CD14-positive monocyte (primary cell): ENCODE measurements at regions not wholly inside any gene's neighbourhood (a gene's known extent, or its start where the extent isn't known, plus 50 kb on each side); places are given as distances from the start of the nearest gene placed in this dataset.

Experiments used
- DNase-seq, 3 donors: peaks; one replicate each; pipeline ENCODE4 v3.0.0-alpha.2; 2011 to 2022
- H2AFZ ChIP-seq: 2 replicates; pipeline ENCODE4 v1.6.0; 2012; ENCODE audit warnings: mild to moderate bottlenecking, low read depth, low read length, inconsistent platforms; ENCODE audit not compliant: insufficient read depth, poor library complexity, severe bottlenecking
- H3K27ac ChIP-seq, 2 donors: 1 replicate in 1 of 2; 2 replicates in 1 of 2; pipeline ENCODE4 v1.5.1; 2012 to 2013; ENCODE audit warnings: low read length in 2 of 2, control low read depth in 1 of 2, inconsistent platforms in 1 of 2, low read depth in 1 of 2, mild to moderate bottlenecking in 1 of 2
- H3K27me3 ChIP-seq, 2 donors: one replicate each; pipeline versions ENCODE4 v1.6.0 to v1.6.1; 2011 to 2013; ENCODE audit warnings: low read length in 2 of 2; ENCODE audit not compliant: control insufficient read depth in 2 of 2, insufficient read depth in 2 of 2
- H3K36me3 ChIP-seq, 2 donors: replicated peaks in 1 of 2; 1 replicate in 1 of 2; 2 replicates in 1 of 2; pipeline versions ENCODE4 v1.5.1 to v1.6.1; 2012 to 2013; ENCODE audit warnings: low read length in 2 of 2, control low read depth in 1 of 2, inconsistent platforms in 1 of 2, mild to moderate bottlenecking in 1 of 2; ENCODE audit not compliant: insufficient read depth in 2 of 2, control insufficient read depth in 1 of 2
- H3K4me1 ChIP-seq, 2 donors: 1 replicate in 1 of 2; 2 replicates in 1 of 2; pipeline versions ENCODE4 v1.5.1 to v1.6.1; 2012 to 2013; ENCODE audit warnings: low read length in 2 of 2, control low read depth in 1 of 2, inconsistent platforms in 1 of 2, mild to moderate bottlenecking in 1 of 2, moderate library complexity in 1 of 2; ENCODE audit not compliant: insufficient read depth in 2 of 2, control insufficient read depth in 1 of 2
- H3K4me2 ChIP-seq: replicated peaks from 2 replicates; pipeline ENCODE3; 2012; ENCODE audit warnings: low read length, moderate library complexity, mild to moderate bottlenecking; ENCODE audit not compliant: poor library complexity, severe bottlenecking; ENCODE audit errors: extremely low read depth
- H3K4me3 ChIP-seq, 3 experiments: fragments of 200-600 bp in 1 of 3; sonication (generic) in 1 of 3; replicated peaks in 1 of 3; 1 replicate in 2 of 3; 2 replicates in 1 of 3; pipeline ENCODE4 v1.5.1; 2011 to 2013; ENCODE audit warnings: low read length in 3 of 3, mild to moderate bottlenecking in 3 of 3, control low read depth in 2 of 3, low read depth in 2 of 3, inconsistent platforms in 1 of 3, moderate library complexity in 1 of 3
- H3K79me2 ChIP-seq: 2 replicates; pipeline ENCODE4 v1.6.0; 2012; ENCODE audit warnings: mild to moderate bottlenecking, control low read depth, inconsistent platforms, low read length, moderate library complexity; ENCODE audit not compliant: insufficient read depth
- H3K9ac ChIP-seq: 2 replicates; pipeline ENCODE4 v1.6.0; 2017; ENCODE audit warnings: low read length, mild to moderate bottlenecking; ENCODE audit not compliant: insufficient read depth, poor library complexity, severe bottlenecking
- H3K9me3 ChIP-seq, 2 donors: replicated peaks in 1 of 2; 1 replicate in 1 of 2; 2 replicates in 1 of 2; pipeline versions ENCODE4 v1.5.1 to v1.6.1; 2012 to 2013; ENCODE audit warnings: low read length in 2 of 2, control low read depth in 1 of 2; ENCODE audit not compliant: control insufficient read depth in 1 of 2, insufficient read depth in 1 of 2
- H4K20me1 ChIP-seq: 2 replicates; pipeline ENCODE4 v1.6.0; 2012; ENCODE audit warnings: mild to moderate bottlenecking, low read length, control low read depth, moderate library complexity; ENCODE audit not compliant: insufficient read depth
- H3K27ac Mint-ChIP-seq, 7 donors: one replicate each; pipeline ENCODE4 v1.8.0; 2020; ENCODE audit warnings: mild to moderate bottlenecking in 7 of 7, mixed read lengths in 7 of 7, moderate library complexity in 6 of 7, inconsistent platforms in 2 of 7
- H3K27me3 Mint-ChIP-seq, 3 donors: one replicate each; pipeline ENCODE4 v1.8.0; 2021 to 2022; ENCODE audit warnings: low read depth in 3 of 3, mild to moderate bottlenecking in 3 of 3, mixed read lengths in 3 of 3, moderate library complexity in 3 of 3, inconsistent platforms in 1 of 3
- H3K36me3 Mint-ChIP-seq, 2 donors: one replicate each; pipeline ENCODE4 v1.8.0; 2020; ENCODE audit warnings: mixed read lengths in 2 of 2, inconsistent platforms in 1 of 2, mild to moderate bottlenecking in 1 of 2
- H3K4me1 Mint-ChIP-seq: one replicate; pipeline ENCODE4 v1.8.0; 2020; ENCODE audit warnings: mild to moderate bottlenecking, mixed read lengths
- H3K4me3 Mint-ChIP-seq, 2 donors: one replicate each; pipeline ENCODE4 v1.8.0; 2020; ENCODE audit warnings: mild to moderate bottlenecking in 2 of 2, mixed read lengths in 2 of 2, moderate library complexity in 1 of 2
- H3K9me3 Mint-ChIP-seq, 7 donors: one replicate each; pipeline ENCODE4 v1.8.0; 2020 to 2022; ENCODE audit warnings: mixed read lengths in 7 of 7, mild to moderate bottlenecking in 6 of 7, moderate library complexity in 6 of 7, inconsistent platforms in 2 of 7
- CTCF ChIP-seq: fragments of 200-600 bp; IDR thresholded peaks from one replicate; pipeline ENCODE4 v1.8.0; 2022; ENCODE audit warnings: antibody characterized with exemption, mild to moderate bottlenecking
- WGBS: methylation state at CpG from one replicate; pipeline ENCODE4 v1.1.5; 2013; ENCODE audit warnings: missing lambda C conversion rate; ENCODE audit not compliant: insufficient coverage; 5-methylcytosine and 5-hydroxymethylcytosine counted together
- intact Hi-C, 2 donors: fragments of 100-400 bp; cut with micrococcal nuclease; formaldehyde crosslinking; loops; one replicate each; pipeline versions ENCODE4 v1.15.0 to v1.15.1; 2023

- WGBS, result no CpG with 5 or more reads among the region's 1 CpG
These were observed 601.7 kb upstream of the CXADR start for GRCh38 chr21:16911166-16911607.

GRCh38 chr21:16912075-16912474, 600.8 kb upstream of the CXADR start:
- intact Hi-C loops, result no loop called here
- Mint-ChIP-seq H3K4me1 (no peaks in the 10 kb centered on the region), H3K9me3 (peaks cover 10 to 23% (median 16%) of the 10 kb centered on the region in 7 donors), H3K27ac (no peak overlapping the region), H3K4me3 (no peak overlapping the region), H3K36me3 (no peaks in the 10 kb centered on the region), H3K27me3 (peaks cover 0 to 1% (median 0%) of the 10 kb centered on the region in 3 donors)
- H3K27me3 ChIP-seq, result no peaks in the 10 kb centered on the region
- H2AFZ ChIP-seq, result no peak overlapping the region
- H3K27ac ChIP-seq, result no peak overlapping the region
- no peak for TF ChIP-seq CTCF
- no peak for DNase-seq
- no peaks in the 10 kb centered on the region for H3K4me1 ChIP-seq
- H3K79me2 ChIP-seq, result no peaks in the 10 kb centered on the region
- H3K4me3 ChIP-seq, result no peak overlapping the region
- H3K9me3 ChIP-seq, result peaks cover 0 to 5% of the 10 kb centered on the region in 2 donors
- no peak overlapping the region for H3K9ac ChIP-seq
- H3K36me3 ChIP-seq, result no peaks in the 10 kb centered on the region
- H3K4me2 ChIP-seq, result no peak overlapping the region
- H4K20me1 ChIP-seq, result no peaks in the 10 kb centered on the region
- no CpG with 5 or more reads among the region's 2 CpGs for WGBS

More at GRCh38 chr21:16911166-16911607, 601.7 kb upstream of the CXADR start:
- H3K9ac ChIP-seq, result no peak overlapping the region
- intact Hi-C loops, result no loop called here
- no peak overlapping the region for H3K4me3 ChIP-seq
- no peaks in the 10 kb centered on the region for H3K36me3 ChIP-seq
- no peak overlapping the region for H3K27ac ChIP-seq
- TF ChIP-seq CTCF, result no peak
- Mint-ChIP-seq H3K9me3 (peaks cover 10 to 19% (median 14%) of the 10 kb centered on the region in 7 donors), H3K36me3 (no peaks in the 10 kb centered on the region), H3K4me3 (no peak overlapping the region), H3K4me1 (no peaks in the 10 kb centered on the region), H3K27ac (no peak overlapping the region), H3K27me3 (peaks cover 0 to 1% (median 0%) of the 10 kb centered on the region in 3 donors)
- H3K27me3 ChIP-seq, result no peaks in the 10 kb centered on the region
- H3K4me1 ChIP-seq, result no peaks in the 10 kb centered on the region
- no peaks in the 10 kb centered on the region for H4K20me1 ChIP-seq
- H3K4me2 ChIP-seq, result no peak overlapping the region
- H3K79me2 ChIP-seq, result no peaks in the 10 kb centered on the region
- H3K9me3 ChIP-seq, result peaks cover 0 to 5% of the 10 kb centered on the region in 2 donors
- no peak overlapping the region for H2AFZ ChIP-seq
- DNase-seq, result no peak
